C4-2B (cell line): ENCODE measurements at regions not wholly inside any gene's neighbourhood (a gene's known extent, or its start where the extent isn't known, plus 50 kb on each side); places are given as distances from the start of the nearest gene placed in this dataset.

Experiments
- ZFX ChIP-seq: fragments of 450-650 bp; IDR thresholded peaks from 2 replicates; pipeline ENCODE4 v1.6.1; 2017
- TF ChIP-seq, protein P1 (sequence below): fragments of 450-650 bp; conservative IDR thresholded peaks from 2 replicates; pipeline ENCODE4 v1.5.1; 2017; ENCODE audit warnings: mild to moderate bottlenecking

DNA sequence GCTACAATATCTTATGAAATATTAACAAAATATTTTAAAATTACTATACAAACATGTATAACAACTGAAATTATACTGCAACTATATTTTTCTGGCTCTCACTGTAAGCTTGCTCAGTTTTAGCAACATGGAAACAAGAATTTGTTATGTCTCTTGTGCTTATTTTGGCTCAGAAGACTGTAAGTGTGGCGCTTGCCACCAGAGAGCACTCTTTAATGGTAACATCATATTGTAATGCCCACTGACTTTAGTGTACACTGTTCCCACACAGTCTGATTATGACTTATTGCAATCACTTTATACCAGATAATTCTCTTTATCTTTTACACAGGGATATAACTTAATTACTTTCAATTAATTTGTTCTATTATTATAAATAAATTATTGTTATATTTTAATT, 1500.6 kb upstream of the TMEFF2 start:
- TF ChIP-seq, protein P1, sequence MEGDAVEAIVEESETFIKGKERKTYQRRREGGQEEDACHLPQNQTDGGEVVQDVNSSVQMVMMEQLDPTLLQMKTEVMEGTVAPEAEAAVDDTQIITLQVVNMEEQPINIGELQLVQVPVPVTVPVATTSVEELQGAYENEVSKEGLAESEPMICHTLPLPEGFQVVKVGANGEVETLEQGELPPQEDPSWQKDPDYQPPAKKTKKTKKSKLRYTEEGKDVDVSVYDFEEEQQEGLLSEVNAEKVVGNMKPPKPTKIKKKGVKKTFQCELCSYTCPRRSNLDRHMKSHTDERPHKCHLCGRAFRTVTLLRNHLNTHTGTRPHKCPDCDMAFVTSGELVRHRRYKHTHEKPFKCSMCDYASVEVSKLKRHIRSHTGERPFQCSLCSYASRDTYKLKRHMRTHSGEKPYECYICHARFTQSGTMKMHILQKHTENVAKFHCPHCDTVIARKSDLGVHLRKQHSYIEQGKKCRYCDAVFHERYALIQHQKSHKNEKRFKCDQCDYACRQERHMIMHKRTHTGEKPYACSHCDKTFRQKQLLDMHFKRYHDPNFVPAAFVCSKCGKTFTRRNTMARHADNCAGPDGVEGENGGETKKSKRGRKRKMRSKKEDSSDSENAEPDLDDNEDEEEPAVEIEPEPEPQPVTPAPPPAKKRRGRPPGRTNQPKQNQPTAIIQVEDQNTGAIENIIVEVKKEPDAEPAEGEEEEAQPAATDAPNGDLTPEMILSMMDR: peak; percentile 53
- no peak for TF ChIP-seq ZFX
